ENCODE measurements at regions not wholly inside any gene's neighbourhood (a gene's known extent, or its start where the extent isn't known, plus 50 kb on each side); places are given as distances from the start of the nearest gene placed in this dataset.

- Histone ChIP-seq H3K27ac (peak overlapping the region; percentile 80), H3K27me3 (no peaks in the 10 kb centered on the region), H3K9me3 (no peaks in the 10 kb centered on the region), H3K36me3 (no peaks in the 10 kb centered on the region), H3K4me1 (ENCODE audit: control insufficient read depth in 1 of 2, insufficient read depth in 1 of 2, low read depth in 1 of 2, low read length in 1 of 2) (peaks cover 71 to 79% of the 10 kb centered on the region in 2 experiments), H3K4me3 (ENCODE audit: low read depth in 1 of 2, low read length in 1 of 2) (peak overlapping the region; percentile 42 to 49)
- no peak for TF ChIP-seq CTCF (IDR thresholded peaks at IDR 0.05)
These were observed 60.8 kb upstream of the F3 start for GRCh38 chr1:94602316-94602715.

DNA sequence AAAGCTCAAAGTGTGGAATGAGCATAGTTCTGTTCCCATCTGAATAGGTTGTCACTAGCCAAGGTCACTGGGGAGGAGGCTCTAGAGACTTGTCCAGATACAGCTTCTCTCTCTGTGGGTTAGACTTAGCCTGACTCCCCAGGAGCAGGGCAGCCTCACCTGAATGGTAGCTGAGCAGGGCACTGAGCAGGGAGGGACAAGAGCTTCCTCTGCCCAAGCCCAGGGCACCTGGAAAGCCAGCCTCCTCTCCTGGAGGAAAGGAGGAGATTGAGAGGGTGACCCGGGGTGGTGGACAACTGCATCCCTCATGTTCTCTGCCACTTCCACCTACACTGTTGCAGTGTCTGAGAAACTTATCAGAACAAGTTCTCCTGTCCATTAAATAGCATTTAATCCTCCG, 59.0 kb upstream of the F3 start:
- H3K27ac ChIP-seq: no peak overlapping the region
- H3K27me3 ChIP-seq: no peaks in the 10 kb centered on the region
- H3K4me1 ChIP-seq (ENCODE audit: control insufficient read depth in 1 of 2, insufficient read depth in 1 of 2, low read depth in 1 of 2, low read length in 1 of 2): peaks cover 57 to 63% of the 10 kb centered on the region in 2 experiments
- no peaks in the 10 kb centered on the region for H3K36me3 ChIP-seq
- TF ChIP-seq CTCF (IDR thresholded peaks at IDR 0.05): no peak
- H3K4me3 ChIP-seq (ENCODE audit: low read depth in 1 of 2, low read length in 1 of 2): no peak overlapping the region
- H3K9me3 ChIP-seq: no peaks in the 10 kb centered on the region

DNA sequence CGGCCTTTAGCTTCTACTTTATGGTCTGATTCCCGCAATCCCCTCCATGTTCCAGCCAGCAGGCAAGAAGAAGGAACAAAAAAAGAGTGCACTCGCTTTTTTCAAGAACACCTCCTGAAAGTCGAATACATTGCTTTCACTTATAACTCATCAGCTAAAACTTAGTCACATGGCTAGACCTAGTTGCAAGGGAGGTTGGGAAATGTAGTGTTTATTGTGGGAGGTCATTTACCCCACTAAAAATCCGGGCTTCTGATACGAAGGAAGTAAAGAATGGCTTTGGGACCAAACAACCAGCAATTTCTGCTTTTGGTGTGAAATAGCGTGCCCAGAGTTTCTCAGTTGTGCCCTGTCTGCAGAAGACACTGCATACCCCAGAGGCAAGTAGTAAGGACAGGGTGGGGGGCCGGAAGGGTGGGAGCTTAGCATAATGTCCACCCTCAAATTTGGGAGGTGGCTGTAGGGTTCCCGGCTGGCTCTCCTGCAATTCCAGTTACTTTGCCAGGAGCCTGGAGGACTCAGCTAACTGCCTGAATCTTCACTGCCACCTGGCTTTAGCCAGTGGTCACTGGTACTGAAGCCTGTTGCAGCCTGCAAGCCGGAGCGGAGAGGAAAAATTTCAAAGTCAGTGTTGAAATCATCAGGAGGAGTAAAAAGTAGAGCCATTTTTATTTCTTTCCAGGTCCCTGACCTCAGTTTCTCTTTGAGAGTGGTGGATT, 57.7 kb upstream of the F3 start:
- TF ChIP-seq CTCF (IDR thresholded peaks at IDR 0.05): no peak
- H3K36me3 ChIP-seq: no peaks in the 10 kb centered on the region
- no peak overlapping the region for H3K27ac ChIP-seq
- no peak overlapping the region for H3K4me3 ChIP-seq (ENCODE audit: low read depth in 1 of 2, low read length in 1 of 2)
- H3K27me3 ChIP-seq: no peaks in the 10 kb centered on the region
- no peaks in the 10 kb centered on the region for H3K9me3 ChIP-seq
- peaks cover 57 to 63% of the 10 kb centered on the region in 2 experiments for H3K4me1 ChIP-seq (ENCODE audit: control insufficient read depth in 1 of 2, insufficient read depth in 1 of 2, low read depth in 1 of 2, low read length in 1 of 2)

- TF ChIP-seq CTCF (IDR thresholded peaks at IDR 0.05): no peak
- Histone ChIP-seq H3K27me3 (no peaks in the 10 kb centered on the region), H3K9me3 (no peaks in the 10 kb centered on the region), H3K4me1 (ENCODE audit: control insufficient read depth in 1 of 2, insufficient read depth in 1 of 2, low read depth in 1 of 2, low read length in 1 of 2) (peaks cover 42 to 48% of the 10 kb centered on the region in 2 experiments), H3K4me3 (ENCODE audit: low read depth in 1 of 2, low read length in 1 of 2) (no peak overlapping the region), H3K36me3 (no peaks in the 10 kb centered on the region), H3K27ac (no peak overlapping the region)
These were observed 56.1 kb upstream of the F3 start for GRCh38 chr1:94597701-94598100.

DNA sequence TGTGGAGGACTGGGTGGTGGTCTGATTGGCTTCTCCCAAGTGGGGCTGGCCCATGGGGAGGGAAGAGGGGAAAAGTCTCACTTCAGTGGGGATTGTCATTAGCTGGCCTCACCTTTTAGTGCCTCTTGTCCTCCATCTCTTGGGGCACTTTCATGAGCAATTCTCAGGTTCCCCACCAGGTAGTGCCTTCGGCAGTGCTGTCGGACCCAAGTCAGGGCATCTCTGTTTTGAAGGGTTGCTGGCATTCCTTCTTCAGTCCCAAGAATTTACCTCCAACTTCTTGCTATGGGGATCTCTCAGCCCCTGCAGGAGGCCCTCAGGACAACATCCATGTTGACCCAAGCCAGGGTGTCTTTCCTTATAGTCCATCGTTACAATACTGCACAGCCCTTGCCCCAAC, 54.7 kb upstream of the F3 start:
- H3K27me3 ChIP-seq: no peaks in the 10 kb centered on the region
- H3K4me3 ChIP-seq (ENCODE audit: low read depth in 1 of 2, low read length in 1 of 2): no peak overlapping the region
- peaks cover 27 to 33% of the 10 kb centered on the region in 2 experiments for H3K4me1 ChIP-seq (ENCODE audit: control insufficient read depth in 1 of 2, insufficient read depth in 1 of 2, low read depth in 1 of 2, low read length in 1 of 2)
- no peak for TF ChIP-seq CTCF (IDR thresholded peaks at IDR 0.05)
- no peaks in the 10 kb centered on the region for H3K36me3 ChIP-seq
- H3K27ac ChIP-seq: no peak overlapping the region
- H3K9me3 ChIP-seq: no peaks in the 10 kb centered on the region

All from neutrophil (primary cell).